ENCODE measurements at regions not wholly inside any gene's neighbourhood (a gene's known extent, or its start where the extent isn't known, plus 50 kb on each side); places are given as distances from the start of the nearest gene placed in this dataset.
"Not testable (repeated sequence)": the region's sequence is repeated elsewhere in the genome, so short reads cannot be mapped to it uniquely, and the experiment has no call there.

DNA sequence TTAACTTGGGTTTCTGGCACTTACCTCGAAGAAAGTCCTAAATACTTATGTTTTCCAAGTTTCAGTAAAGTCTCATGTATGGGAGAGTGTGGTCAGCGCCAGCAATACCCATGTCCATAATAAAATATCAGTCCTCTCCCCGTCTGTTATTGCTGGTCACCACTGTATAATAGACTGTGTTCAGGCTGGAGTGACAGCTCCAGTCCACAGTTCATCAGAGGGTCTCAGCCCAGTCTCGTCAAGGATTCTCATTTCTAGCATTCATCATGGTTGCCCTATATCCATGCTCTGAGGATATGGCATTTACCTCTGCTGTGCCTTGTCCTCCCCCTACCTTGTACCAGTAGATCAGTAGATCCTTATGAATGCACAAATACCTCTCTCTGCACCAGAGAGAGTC, 384.5 kb downstream of the NPIPA7 start:
- no peaks in the 10 kb centered on the region for H3K27me3 ChIP-seq
- H3K9me3 ChIP-seq: no peaks in the 10 kb centered on the region
- H3K36me3 ChIP-seq: no peaks in the 10 kb centered on the region
- TF ChIP-seq, protein P1, sequence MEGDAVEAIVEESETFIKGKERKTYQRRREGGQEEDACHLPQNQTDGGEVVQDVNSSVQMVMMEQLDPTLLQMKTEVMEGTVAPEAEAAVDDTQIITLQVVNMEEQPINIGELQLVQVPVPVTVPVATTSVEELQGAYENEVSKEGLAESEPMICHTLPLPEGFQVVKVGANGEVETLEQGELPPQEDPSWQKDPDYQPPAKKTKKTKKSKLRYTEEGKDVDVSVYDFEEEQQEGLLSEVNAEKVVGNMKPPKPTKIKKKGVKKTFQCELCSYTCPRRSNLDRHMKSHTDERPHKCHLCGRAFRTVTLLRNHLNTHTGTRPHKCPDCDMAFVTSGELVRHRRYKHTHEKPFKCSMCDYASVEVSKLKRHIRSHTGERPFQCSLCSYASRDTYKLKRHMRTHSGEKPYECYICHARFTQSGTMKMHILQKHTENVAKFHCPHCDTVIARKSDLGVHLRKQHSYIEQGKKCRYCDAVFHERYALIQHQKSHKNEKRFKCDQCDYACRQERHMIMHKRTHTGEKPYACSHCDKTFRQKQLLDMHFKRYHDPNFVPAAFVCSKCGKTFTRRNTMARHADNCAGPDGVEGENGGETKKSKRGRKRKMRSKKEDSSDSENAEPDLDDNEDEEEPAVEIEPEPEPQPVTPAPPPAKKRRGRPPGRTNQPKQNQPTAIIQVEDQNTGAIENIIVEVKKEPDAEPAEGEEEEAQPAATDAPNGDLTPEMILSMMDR (IDR thresholded peaks at IDR 0.05): no peak
- TF ChIP-seq POLR2A (IDR thresholded peaks at IDR 0.05): no peak
- H3K27ac ChIP-seq: no peak overlapping the region
- no peak for DNase-seq
- no peaks in the 10 kb centered on the region for H3K4me1 ChIP-seq
- intact Hi-C loops (cut with DNase I; ENCODE audit: low total_unique reads): no loop called here
- H3K4me3 ChIP-seq: no peak overlapping the region

DNA sequence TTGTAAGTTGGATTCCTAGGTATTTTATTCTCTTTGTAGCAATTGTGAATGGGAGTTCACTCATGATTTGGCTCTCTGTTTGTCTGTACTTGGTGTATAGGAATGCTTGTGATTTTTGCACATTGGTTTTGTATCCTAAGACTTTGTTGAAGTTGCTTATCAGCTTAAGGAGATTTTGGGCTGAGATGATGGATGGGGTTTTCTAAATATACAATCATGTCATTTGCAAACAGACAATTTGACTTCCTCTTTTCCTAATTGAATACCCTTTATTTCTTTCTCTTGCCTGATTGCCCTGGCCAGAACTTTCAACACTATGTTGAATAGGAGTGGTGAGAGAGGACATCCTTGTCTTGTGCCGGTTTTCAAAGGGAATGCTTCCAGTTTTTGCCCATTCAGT, 391.8 kb downstream of the NPIPA7 start:
- H3K9me3 ChIP-seq; H3K27ac ChIP-seq; H3K36me3 ChIP-seq; H3K27me3 ChIP-seq; H3K4me3 ChIP-seq; DNase-seq; intact Hi-C loops (cut with DNase I; ENCODE audit: low total_unique reads); H3K4me1 ChIP-seq: not testable (repeated sequence)

DNA sequence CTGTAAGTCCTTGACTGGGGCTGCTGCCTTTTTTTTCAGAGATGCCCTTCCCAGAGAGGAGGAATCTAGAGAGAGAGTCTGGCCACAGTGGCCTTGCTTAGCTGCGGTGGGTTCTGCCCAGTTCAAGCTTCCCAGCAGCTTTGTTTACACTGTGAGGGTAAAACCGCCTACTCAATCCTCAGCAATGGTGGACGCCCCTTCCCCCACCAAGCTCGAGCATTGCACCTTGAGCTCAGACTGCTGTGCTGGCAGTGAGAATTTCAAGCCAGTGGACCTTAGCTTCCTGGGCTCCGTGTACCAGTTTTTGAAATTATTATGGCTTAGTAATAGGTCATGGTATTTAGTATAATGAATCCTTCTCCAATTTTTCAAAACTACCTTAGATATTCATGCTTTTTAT, 395.4 kb downstream of the NPIPA7 start:
- H3K4me3 ChIP-seq: no peak overlapping the region
- intact Hi-C loops (cut with DNase I; ENCODE audit: low total_unique reads): no loop called here

DNA sequence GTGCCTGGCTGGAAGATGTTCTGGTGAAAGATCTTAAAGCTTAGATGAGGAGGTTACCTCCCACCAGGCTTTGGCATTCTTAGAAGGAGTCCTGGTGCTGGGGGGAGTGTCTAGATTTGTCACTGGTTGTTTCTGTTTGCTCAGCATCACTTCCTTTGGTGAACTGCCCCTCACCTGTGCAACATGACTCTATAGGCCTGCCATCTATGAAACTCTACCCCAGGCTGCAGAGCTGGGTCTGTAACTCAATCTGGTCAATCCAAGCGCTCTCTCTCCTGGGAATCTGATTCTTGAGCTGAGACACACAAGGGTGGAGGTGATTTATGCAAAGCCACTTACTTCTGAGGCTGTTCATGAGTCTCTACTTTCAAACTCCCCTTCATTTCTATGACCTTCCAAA, 399.4 kb downstream of the NPIPA7 start:
- intact Hi-C loops (cut with DNase I; ENCODE audit: low total_unique reads): no loop called here

More for the DNA sequence above, 395.4 kb downstream of the NPIPA7 start:
- no peaks in the 10 kb centered on the region for H3K27me3 ChIP-seq
- no peak overlapping the region for H3K27ac ChIP-seq
- DNase-seq: no peak
- no peak for TF ChIP-seq POLR2A (IDR thresholded peaks at IDR 0.05)
- TF ChIP-seq, protein P1 (IDR thresholded peaks at IDR 0.05): no peak
- H3K4me1 ChIP-seq: no peaks in the 10 kb centered on the region
- H3K36me3 ChIP-seq: no peaks in the 10 kb centered on the region
- no peaks in the 10 kb centered on the region for H3K9me3 ChIP-seq

DNA sequence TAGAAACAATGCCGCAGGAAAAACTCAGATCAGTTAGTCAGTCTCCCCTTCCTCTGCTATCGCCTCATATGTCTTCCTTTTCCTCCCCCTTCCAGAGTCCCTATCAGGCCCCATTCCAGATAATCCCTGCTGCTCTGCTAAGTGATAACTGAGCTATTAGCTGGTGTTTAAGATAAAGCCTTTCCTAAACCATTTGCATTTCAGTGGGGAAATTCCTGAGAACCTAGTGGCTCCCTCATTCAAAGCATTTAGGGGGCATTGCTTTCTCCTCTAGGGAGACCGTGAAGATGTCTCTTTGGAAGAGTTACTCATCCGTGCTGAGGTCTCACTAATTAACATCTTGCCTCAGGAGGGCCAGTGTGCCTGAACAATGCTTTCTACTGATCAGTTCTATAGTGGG, 401.6 kb downstream of the NPIPA7 start:
- intact Hi-C loops (cut with DNase I; ENCODE audit: low total_unique reads): no loop called here
- Histone ChIP-seq H3K4me3 (no peak overlapping the region), H3K36me3 (no peaks in the 10 kb centered on the region), H3K4me1 (no peaks in the 10 kb centered on the region), H3K9me3 (no peaks in the 10 kb centered on the region), H3K27me3 (no peaks in the 10 kb centered on the region), H3K27ac (no peak overlapping the region)
- DNase-seq: no peak
- TF ChIP-seq POLR2A (IDR thresholded peaks at IDR 0.05): no peak
- TF ChIP-seq, protein P1 (IDR thresholded peaks at IDR 0.05): no peak

More for the DNA sequence above, 399.4 kb downstream of the NPIPA7 start:
- no peaks in the 10 kb centered on the region for H3K9me3 ChIP-seq
- DNase-seq: no peak
- no peak overlapping the region for H3K4me3 ChIP-seq
- H3K36me3 ChIP-seq: no peaks in the 10 kb centered on the region
- no peaks in the 10 kb centered on the region for H3K27me3 ChIP-seq
- H3K27ac ChIP-seq: no peak overlapping the region
- H3K4me1 ChIP-seq: no peaks in the 10 kb centered on the region
- TF ChIP-seq POLR2A (IDR thresholded peaks at IDR 0.05): no peak
- TF ChIP-seq, protein P1 (IDR thresholded peaks at IDR 0.05): no peak

DNA sequence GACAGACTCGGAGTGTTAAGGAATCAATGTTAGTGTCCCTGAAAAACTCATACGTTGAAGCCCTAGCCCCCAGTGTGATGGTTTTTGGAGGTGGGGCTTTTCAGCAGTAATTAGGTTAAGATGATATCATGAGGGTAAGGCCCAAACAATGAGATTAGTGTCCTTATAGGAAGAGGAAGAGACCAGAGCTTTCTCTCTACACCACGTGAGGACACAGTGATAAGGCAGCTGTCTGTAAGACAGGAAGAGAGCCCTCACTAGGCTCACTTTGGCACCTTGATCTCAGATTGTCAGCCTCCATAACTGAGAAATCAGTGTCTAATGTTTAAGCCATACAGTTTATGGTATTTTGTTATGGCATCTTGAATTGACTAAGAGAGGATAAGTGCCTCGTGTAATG, 403.2 kb downstream of the NPIPA7 start:
- intact Hi-C loops (cut with DNase I; ENCODE audit: low total_unique reads): no loop called here
- TF ChIP-seq, protein P1 (IDR thresholded peaks at IDR 0.05): no peak
- no peak for TF ChIP-seq POLR2A (IDR thresholded peaks at IDR 0.05)
- H3K9me3 ChIP-seq: no peaks in the 10 kb centered on the region

More for the DNA sequence above, 403.2 kb downstream of the NPIPA7 start:
- Histone ChIP-seq H3K27me3 (no peaks in the 10 kb centered on the region), H3K4me1 (no peaks in the 10 kb centered on the region), H3K4me3 (no peak overlapping the region), H3K27ac (no peak overlapping the region), H3K36me3 (no peaks in the 10 kb centered on the region)
- DNase-seq: no peak

Data from uterus (tissue), 3 donors.